ENCODE measurements at regions not wholly inside any gene's neighbourhood (a gene's known extent, or its start where the extent isn't known, plus 50 kb on each side); places are given as distances from the start of the nearest gene placed in this dataset.

GRCh38 chr12:90484094-90484493, 470.9 kb downstream of the CCER1 start (continued):
- TF ChIP-seq RXRA (IDR thresholded peaks at IDR 0.05) (no peak), TAF1 (conservative IDR thresholded peaks at IDR 0.05) (no peak), HNF4G (IDR thresholded peaks at IDR 0.05) (no peak), HNF4A (conservative IDR thresholded peaks at IDR 0.05) (no peak), YY1 (IDR thresholded peaks at IDR 0.05) (no peak)
- TF ChIP-seq, protein P1, sequence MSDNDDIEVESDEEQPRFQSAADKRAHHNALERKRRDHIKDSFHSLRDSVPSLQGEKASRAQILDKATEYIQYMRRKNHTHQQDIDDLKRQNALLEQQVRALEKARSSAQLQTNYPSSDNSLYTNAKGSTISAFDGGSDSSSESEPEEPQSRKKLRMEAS (IDR thresholded peaks at IDR 0.05) = no peak

DNA sequence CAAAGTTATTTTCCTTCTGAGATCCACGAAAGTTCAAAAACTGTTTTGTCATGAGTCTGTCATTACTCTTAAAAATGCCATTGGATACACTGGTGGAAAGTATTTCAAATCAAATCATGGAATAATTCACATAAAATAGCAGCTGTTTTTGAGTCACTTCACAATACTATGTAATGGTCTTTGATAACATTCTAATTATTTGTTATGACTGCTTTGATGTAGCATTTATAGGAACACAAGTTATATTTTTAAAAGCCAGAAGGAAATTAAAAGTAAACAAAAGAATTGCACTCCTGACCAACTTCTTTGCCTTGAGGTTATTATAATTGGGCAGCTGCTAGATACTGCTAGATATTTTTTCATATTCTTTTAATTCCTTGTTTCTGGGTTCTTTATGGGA, 473.2 kb downstream of the CCER1 start:
- no peak for DNase-seq (ENCODE audit: low spot score)
- Histone ChIP-seq H3K27me3 (ENCODE audit: control insufficient read depth in 4 of 4, insufficient read depth in 4 of 4, low read length in 3 of 4) (no peaks in the 10 kb centered on the region), H3K4me3 (ENCODE audit: low read depth in 1 of 3, low read length in 3 of 3) (no peak overlapping the region), H3K9me3 (ENCODE audit: control insufficient read depth in 4 of 4, low read length in 3 of 4) (no peaks in the 10 kb centered on the region), H3K27ac (ENCODE audit: low read depth in 1 of 2, low read length in 2 of 2) (no peak overlapping the region), H3K4me1 (ENCODE audit: control insufficient read depth in 4 of 4, insufficient read depth in 4 of 4, low read length in 3 of 4) (no peaks in the 10 kb centered on the region), H3K36me3 (ENCODE audit: control insufficient read depth in 4 of 4, insufficient read depth in 3 of 4, low read depth in 1 of 4, low read length in 3 of 4) (no peaks in the 10 kb centered on the region), H3K9ac (ENCODE audit: low read depth in 1 of 2, low read length in 2 of 2) (no peak overlapping the region)
- WGBS = 53% methylated on average over 1 of the region's 1 CpG
- TF ChIP-seq GABPA (IDR thresholded peaks at IDR 0.05 in 1 of 2, conservative IDR thresholded peaks at IDR 0.05 in 1 of 2) = no peak

- Histone ChIP-seq H3K4me1 (ENCODE audit: control insufficient read depth in 4 of 4, insufficient read depth in 4 of 4, low read length in 3 of 4) (no peaks in the 10 kb centered on the region), H3K36me3 (ENCODE audit: control insufficient read depth in 4 of 4, insufficient read depth in 3 of 4, low read depth in 1 of 4, low read length in 3 of 4) (no peaks in the 10 kb centered on the region), H3K9ac (ENCODE audit: low read depth in 1 of 2, low read length in 2 of 2) (no peak overlapping the region), H3K9me3 (ENCODE audit: control insufficient read depth in 4 of 4, low read length in 3 of 4) (no peaks in the 10 kb centered on the region), H3K4me3 (ENCODE audit: low read depth in 1 of 3, low read length in 3 of 3) (no peak overlapping the region), H3K27ac (ENCODE audit: low read depth in 1 of 2, low read length in 2 of 2) (no peak overlapping the region), H3K27me3 (ENCODE audit: control insufficient read depth in 4 of 4, insufficient read depth in 4 of 4, low read length in 3 of 4) (no peaks in the 10 kb centered on the region)
- WGBS = 90% methylated on average over 1 of the region's 1 CpG
- DNase-seq (ENCODE audit: low spot score) = no peak
- TF ChIP-seq CTCF (IDR thresholded peaks at IDR 0.05; ENCODE audit: low read depth, low read length, missing input control) = no peak
- no peak for TF ChIP-seq NR2F2 (IDR thresholded peaks at IDR 0.05)
- TF ChIP-seq RAD21 (IDR thresholded peaks at IDR 0.05) = no peak
- no peak for TF ChIP-seq EGR1 (IDR thresholded peaks at IDR 0.05; ENCODE audit: low read depth in 2 of 2)
- TF ChIP-seq HNF4A (conservative IDR thresholded peaks at IDR 0.05) = no peak
- TF ChIP-seq HNF4G (IDR thresholded peaks at IDR 0.05) = no peak
These were observed 475.7 kb downstream of the CCER1 start for GRCh38 chr12:90479237-90479636.

DNA sequence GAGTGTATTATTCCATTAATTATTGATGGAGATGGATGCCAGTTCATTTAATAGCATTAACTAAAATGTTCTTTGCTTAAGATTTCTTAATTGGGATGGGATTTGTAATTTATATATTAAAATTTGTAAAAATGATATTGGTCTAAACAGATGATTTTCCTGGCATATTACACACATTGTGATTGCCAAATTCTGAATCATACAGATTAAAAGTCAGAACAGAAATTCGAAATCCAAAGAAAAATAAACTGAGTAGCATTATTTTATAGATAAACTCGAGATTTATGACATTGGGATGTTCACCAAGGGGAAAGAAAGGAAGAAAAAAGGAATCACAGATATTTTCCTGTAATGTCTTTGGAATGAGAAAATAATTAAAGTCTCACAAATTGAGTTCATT, 481.1 kb downstream of the CCER1 start:
- Histone ChIP-seq H3K4me3 (ENCODE audit: low read depth in 1 of 3, low read length in 3 of 3) (no peak overlapping the region), H3K36me3 (ENCODE audit: control insufficient read depth in 4 of 4, insufficient read depth in 3 of 4, low read depth in 1 of 4, low read length in 3 of 4) (no peaks in the 10 kb centered on the region), H3K9ac (ENCODE audit: low read depth in 1 of 2, low read length in 2 of 2) (no peak overlapping the region), H3K9me3 (ENCODE audit: control insufficient read depth in 4 of 4, low read length in 3 of 4) (peaks cover 0 to 3% (median 0%) of the 10 kb centered on the region in 4 donors), H3K27ac (ENCODE audit: low read depth in 1 of 2, low read length in 2 of 2) (no peak overlapping the region), H3K27me3 (ENCODE audit: control insufficient read depth in 4 of 4, insufficient read depth in 4 of 4, low read length in 3 of 4) (no peaks in the 10 kb centered on the region), H3K4me1 (ENCODE audit: control insufficient read depth in 4 of 4, insufficient read depth in 4 of 4, low read length in 3 of 4) (no peaks in the 10 kb centered on the region)
- no peak for DNase-seq (ENCODE audit: low spot score)
- no peak for TF ChIP-seq TAF1 (conservative IDR thresholded peaks at IDR 0.05)
- TF ChIP-seq RXRA (IDR thresholded peaks at IDR 0.05) = no peak
- TF ChIP-seq ZBTB33 (IDR thresholded peaks at IDR 0.05) = no peak
- no peak for TF ChIP-seq HNF4A (conservative IDR thresholded peaks at IDR 0.05)
- TF ChIP-seq CTCF (IDR thresholded peaks at IDR 0.05; ENCODE audit: low read depth, low read length, missing input control) = no peak
- no peak for TF ChIP-seq FOXA1 (IDR thresholded peaks at IDR 0.05)
- no peak for TF ChIP-seq HNF4G (IDR thresholded peaks at IDR 0.05)
- TF ChIP-seq FOXA2 (IDR thresholded peaks at IDR 0.05) = no peak
- no peak for TF ChIP-seq SP1 (IDR thresholded peaks at IDR 0.05)
- WGBS = 48% methylated on average over 2 of the region's 2 CpGs
